ENCODE measurements at regions not wholly inside any gene's neighbourhood (a gene's known extent, or its start where the extent isn't known, plus 50 kb on each side); places are given as distances from the start of the nearest gene placed in this dataset.
A peak's percentile ranks its signal among the peaks of the same experiment; 100 is the strongest.

GRCh38 chr1:185672719-185673360 is 61.4 kb upstream of the HMCN1 start:
- DNase-seq: no peak
- Histone ChIP-seq H3K27ac (no peak overlapping the region), H3K4me1 (no peaks in the 10 kb centered on the region), H3K9me3 (no peaks in the 10 kb centered on the region), H3K27me3 (no peaks in the 10 kb centered on the region), H3K36me3 (no peaks in the 10 kb centered on the region), H3K4me3 (no peak overlapping the region)
- intact Hi-C loops (cut with DNase I; ENCODE audit: low total_unique reads): no loop called here
- no peak for TF ChIP-seq CTCF (IDR thresholded peaks at IDR 0.05)
- TF ChIP-seq POLR2A (IDR thresholded peaks at IDR 0.05): no peak

- no peak for DNase-seq
- H3K4me3 ChIP-seq: no peak overlapping the region
- TF ChIP-seq POLR2A (IDR thresholded peaks at IDR 0.05) (no peak), CTCF (IDR thresholded peaks at IDR 0.05) (peak in 3 of 4 experiments; percentile 5 to 33 (median 13))
Observed at GRCh38 chr1:185670187-185670627, 64.0 kb upstream of the HMCN1 start.

GRCh38 chr1:185668013-185668412 is 66.2 kb upstream of the HMCN1 start:
- Histone ChIP-seq H3K27ac (no peak overlapping the region), H3K27me3 (no peaks in the 10 kb centered on the region), H3K9me3 (no peaks in the 10 kb centered on the region), H3K4me1 (no peaks in the 10 kb centered on the region), H3K4me3 (no peak overlapping the region), H3K36me3 (no peaks in the 10 kb centered on the region)
- no peak for TF ChIP-seq POLR2A (IDR thresholded peaks at IDR 0.05)
- TF ChIP-seq CTCF (IDR thresholded peaks at IDR 0.05): no peak
- no peak for DNase-seq
- intact Hi-C loops (cut with DNase I; ENCODE audit: low total_unique reads): no loop called here

More at GRCh38 chr1:185670187-185670627, 64.0 kb upstream of the HMCN1 start:
- Histone ChIP-seq H3K27me3 (no peaks in the 10 kb centered on the region), H3K4me1 (no peaks in the 10 kb centered on the region), H3K36me3 (no peaks in the 10 kb centered on the region), H3K27ac (no peak overlapping the region), H3K9me3 (no peaks in the 10 kb centered on the region)
- intact Hi-C loops (cut with DNase I; ENCODE audit: low total_unique reads): no loop called here

- Histone ChIP-seq H3K27ac (no peak overlapping the region), H3K9me3 (no peaks in the 10 kb centered on the region), H3K27me3 (no peaks in the 10 kb centered on the region), H3K4me3 (no peak overlapping the region), H3K36me3 (no peaks in the 10 kb centered on the region), H3K4me1 (no peaks in the 10 kb centered on the region)
- no peak for TF ChIP-seq CTCF (IDR thresholded peaks at IDR 0.05)
- TF ChIP-seq POLR2A (IDR thresholded peaks at IDR 0.05): no peak
- DNase-seq: no peak
- intact Hi-C loops (cut with DNase I; ENCODE audit: low total_unique reads): no loop called here
Observed at GRCh38 chr1:185666582-185666981, 67.6 kb upstream of the HMCN1 start.

GRCh38 chr1:185663771-185664296 is 70.4 kb upstream of the HMCN1 start:
- Histone ChIP-seq H3K27me3 (no peaks in the 10 kb centered on the region), H3K4me3 (no peak overlapping the region), H3K4me1 (no peaks in the 10 kb centered on the region), H3K36me3 (no peaks in the 10 kb centered on the region), H3K9me3 (no peaks in the 10 kb centered on the region), H3K27ac (no peak overlapping the region)
- intact Hi-C loops (cut with DNase I; ENCODE audit: low total_unique reads): no loop called here
- TF ChIP-seq CTCF (IDR thresholded peaks at IDR 0.05) (no peak), POLR2A (IDR thresholded peaks at IDR 0.05) (no peak)
- DNase-seq: no peak
